Peyer's patch (tissue), 4 donors: ENCODE measurements at regions not wholly inside any gene's neighbourhood (a gene's known extent, or its start where the extent isn't known, plus 50 kb on each side); places are given as distances from the start of the nearest gene placed in this dataset.

ENCODE experiments used
- CTCF ChIP-seq, 6 experiments: fragments of 450-650 bp in 4 of 6; fragments of 200-600 bp in 2 of 6; sonication (generic) in 1 of 6; IDR thresholded peaks; one replicate each; pipeline ENCODE4 v1.5.1; 2017 to 2019; ENCODE audit warnings: antibody characterized with exemption in 6 of 6, mild to moderate bottlenecking in 3 of 6, moderate library complexity in 1 of 6
- POLR2A ChIP-seq, 2 donors: fragments of 450-650 bp; IDR thresholded peaks; one replicate each; pipeline ENCODE4 v1.5.1; 2017; ENCODE audit warnings: antibody characterized with exemption in 2 of 2, mild to moderate bottlenecking in 2 of 2, moderate library complexity in 2 of 2

DNA sequence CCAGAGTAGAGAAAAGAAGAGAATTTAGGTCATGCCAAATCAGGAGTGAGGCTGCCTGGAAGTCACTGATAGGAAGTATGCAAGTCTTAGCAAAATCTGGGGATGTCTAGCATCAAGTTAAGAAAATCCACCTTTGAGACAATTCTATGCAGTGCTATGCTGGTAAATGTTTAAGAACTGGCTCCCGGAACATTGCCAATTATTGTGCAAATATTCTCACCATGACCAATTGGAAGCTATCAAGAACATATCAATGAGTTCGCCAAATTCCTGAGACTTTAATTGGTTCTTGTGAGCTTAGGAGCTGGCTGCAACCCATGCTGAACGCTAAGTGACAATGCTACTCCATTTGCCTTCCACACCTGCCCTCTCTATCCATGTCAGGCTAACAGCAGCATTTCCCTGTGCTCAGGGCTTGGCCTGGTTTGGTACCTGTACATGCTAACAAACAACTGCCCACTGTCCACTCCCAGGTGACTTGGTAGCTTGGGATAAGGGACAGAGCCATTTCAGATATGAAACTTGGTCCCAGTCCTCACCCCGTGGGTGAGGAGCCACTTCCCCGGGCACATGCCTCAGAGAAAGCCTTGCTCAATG, 172.9 kb upstream of the KLHL29 start:
- TF ChIP-seq CTCF (IDR thresholded peaks at IDR 0.05) (no peak), POLR2A (IDR thresholded peaks at IDR 0.05) (no peak)
